ENCODE measurements at regions not wholly inside any gene's neighbourhood (a gene's known extent, or its start where the extent isn't known, plus 50 kb on each side); places are given as distances from the start of the nearest gene placed in this dataset.

GRCh38 chr18:46346896-46347630 is 242.9 kb downstream of the HAUS1 start:
- DNase-seq (ENCODE audit: low read depth), result no peak

DNA sequence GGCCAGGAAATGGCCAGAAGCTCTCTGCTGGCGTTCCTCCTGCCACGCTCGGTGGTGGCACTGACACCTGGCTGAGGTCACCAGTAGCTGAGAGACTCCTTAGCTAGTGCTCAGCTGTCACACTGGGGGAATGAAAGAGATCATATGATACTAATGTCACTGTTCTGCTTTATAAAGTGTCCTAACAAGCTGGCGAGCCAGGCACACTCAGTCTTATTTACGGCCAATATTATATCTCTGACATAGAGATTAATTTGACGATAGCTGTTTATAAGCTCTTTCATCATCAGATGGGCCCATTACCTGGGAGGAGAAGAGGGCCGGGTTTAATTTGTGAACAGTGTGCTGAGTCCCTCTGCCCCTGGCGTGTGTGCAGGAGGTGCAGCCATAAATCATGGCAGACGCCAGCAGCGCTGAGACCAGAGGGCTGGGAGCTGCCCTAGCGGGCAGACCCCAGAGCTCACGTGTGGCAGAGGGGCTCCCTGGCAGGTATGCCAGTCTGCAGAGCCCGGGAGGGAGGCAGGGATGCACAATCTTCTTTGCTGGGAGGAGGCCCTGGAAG is 246.5 kb downstream of the HAUS1 start:
- DNase-seq (ENCODE audit: low read depth), result no peak

- no peak for DNase-seq (ENCODE audit: low read depth)
Measured at GRCh38 chr18:46352520-46353250, 248.5 kb downstream of the HAUS1 start.

GRCh38 chr18:46353460-46353859 is 249.3 kb downstream of the HAUS1 start:
- no peak for DNase-seq (ENCODE audit: low read depth)

- no peak for DNase-seq (ENCODE audit: low read depth)
Measured at GRCh38 chr18:46356278-46357033, 252.3 kb downstream of the HAUS1 start.

- DNase-seq (ENCODE audit: low read depth), result no peak
Measured at GRCh38 chr18:46360102-46360699, 256.0 kb downstream of the HAUS1 start.

DNA sequence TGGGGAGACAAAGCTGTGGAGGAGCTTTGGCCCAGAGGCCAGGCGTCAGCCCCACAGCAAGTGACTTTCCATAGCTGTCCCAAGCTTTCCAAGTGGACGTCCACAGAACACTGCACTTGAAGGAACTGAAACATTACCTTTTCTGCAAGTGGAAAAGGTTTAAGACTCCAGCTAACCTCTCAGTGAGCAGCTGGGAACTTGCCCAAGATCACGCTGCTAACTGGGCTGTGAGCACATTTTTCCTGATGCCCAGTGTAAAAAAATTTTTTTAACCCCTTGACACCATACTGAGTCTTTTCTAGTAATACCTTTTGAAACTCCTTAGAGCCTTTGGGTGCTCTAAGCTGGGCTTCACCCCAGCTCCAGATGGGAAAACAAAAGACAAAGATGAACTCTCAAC is 256.7 kb downstream of the HAUS1 start:
- no peak for DNase-seq (ENCODE audit: low read depth)

DNA sequence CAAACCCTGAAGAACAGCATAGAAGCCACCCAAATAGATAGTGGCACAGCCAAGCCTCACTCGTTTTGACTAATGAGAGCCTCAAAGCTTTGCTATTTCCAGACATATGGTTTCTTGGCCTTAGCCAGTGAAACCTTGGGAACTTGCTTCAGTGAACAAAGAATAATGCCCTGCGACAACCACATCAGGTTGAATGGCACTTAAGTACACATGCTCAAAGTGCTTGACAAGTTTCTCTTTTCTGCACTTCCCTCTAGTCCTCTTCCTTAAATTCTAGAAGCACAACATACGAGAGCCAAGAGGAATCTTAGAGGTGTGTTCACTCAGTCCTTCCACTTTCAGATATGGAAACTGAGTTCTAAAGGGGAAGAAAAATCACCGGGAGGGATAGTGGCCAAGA is 258.3 kb downstream of the HAUS1 start:
- no peak for DNase-seq (ENCODE audit: low read depth)

DNA sequence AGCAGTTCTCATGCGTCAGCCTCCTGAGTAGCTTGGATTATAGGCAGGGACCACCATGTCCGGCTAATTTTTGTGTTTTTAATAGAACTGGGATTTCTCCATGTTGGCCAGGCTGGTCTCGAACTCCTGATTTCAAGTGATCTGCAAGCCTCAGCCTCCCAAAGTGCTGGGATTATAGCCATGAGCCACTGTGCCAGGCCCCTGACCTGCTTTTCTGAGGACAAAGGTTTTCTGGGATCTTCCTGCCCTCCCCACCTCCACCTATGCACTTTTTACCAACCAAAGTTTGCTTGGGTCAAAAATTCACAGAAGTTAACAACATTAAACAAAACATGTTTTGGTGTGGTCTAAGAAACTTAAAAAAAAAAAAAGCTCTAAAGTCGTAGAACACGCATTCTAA is 259.9 kb downstream of the HAUS1 start:
- no peak for DNase-seq (ENCODE audit: low read depth)

- DNase-seq (ENCODE audit: low read depth), result no peak
Measured at GRCh38 chr18:46366201-46366600, 262.0 kb downstream of the HAUS1 start.

GRCh38 chr18:46366751-46367376 is 262.7 kb downstream of the HAUS1 start:
- DNase-seq (ENCODE audit: low read depth), result no peak

DNA sequence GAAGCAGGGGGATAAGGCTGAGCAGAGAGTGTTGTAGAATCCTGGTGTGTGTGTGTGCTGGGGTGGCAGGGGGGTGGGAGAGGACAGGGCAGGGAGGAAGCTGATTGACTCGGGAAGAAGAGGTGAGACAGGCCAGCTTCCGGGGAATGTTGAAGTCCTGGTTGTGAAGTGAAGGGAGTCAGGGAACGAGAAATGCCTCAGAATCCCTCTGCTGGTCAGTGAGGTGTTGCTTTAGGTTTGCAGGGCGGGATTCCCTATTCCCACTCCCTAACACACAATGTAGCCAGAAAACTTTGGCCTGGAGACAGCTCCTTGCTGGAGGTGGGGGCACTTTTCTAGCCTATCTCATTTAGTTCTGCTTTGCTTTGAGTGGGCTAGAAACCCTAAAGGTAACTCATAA is 265.1 kb downstream of the HAUS1 start:
- no peak for DNase-seq (ENCODE audit: low read depth)

DNA sequence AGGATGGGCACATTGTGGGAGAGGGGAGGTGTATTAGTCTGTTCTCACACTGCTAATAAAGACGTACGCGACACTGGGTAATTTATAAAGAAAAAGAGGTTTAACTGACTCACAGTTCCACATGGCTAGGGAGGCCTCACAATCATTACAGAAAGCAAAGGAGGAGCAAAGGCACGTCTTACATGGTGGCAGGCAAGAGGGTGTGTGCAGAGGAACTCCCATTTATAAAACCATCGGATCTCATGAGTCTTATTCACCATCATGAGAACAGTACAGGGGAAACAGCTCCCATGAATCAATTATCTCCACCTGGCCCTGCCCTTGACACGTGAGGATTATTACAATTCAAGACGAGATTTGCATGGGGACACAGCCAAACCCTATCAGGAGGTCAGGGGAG is 266.7 kb downstream of the HAUS1 start:
- no peak for DNase-seq (ENCODE audit: low read depth)

- no peak for DNase-seq (ENCODE audit: low read depth)
Measured at GRCh38 chr18:46372670-46373069, 268.5 kb downstream of the HAUS1 start.

DNA sequence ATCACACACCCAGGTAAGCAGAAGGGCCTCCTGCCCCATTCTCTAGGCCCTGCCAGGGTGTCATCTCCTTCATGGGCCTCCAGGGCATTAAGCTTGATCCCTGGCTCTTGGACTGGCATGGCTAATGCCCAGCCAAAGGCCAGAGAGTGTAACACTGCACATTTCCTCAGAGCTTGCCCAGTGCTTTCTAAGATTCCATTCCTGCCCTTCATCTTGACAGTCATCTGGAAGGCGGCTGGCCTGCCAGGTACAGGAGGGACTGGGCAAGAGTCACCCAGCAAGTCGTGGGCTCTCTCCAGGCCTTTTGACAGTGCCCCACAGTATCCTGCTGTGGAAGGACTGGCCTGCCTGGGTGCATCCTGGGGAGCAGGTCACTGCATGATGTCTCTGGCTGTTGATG is 268.9 kb downstream of the HAUS1 start:
- DNase-seq (ENCODE audit: low read depth), result no peak

GRCh38 chr18:46373791-46374190 is 269.6 kb downstream of the HAUS1 start:
- no peak for DNase-seq (ENCODE audit: low read depth)

DNA sequence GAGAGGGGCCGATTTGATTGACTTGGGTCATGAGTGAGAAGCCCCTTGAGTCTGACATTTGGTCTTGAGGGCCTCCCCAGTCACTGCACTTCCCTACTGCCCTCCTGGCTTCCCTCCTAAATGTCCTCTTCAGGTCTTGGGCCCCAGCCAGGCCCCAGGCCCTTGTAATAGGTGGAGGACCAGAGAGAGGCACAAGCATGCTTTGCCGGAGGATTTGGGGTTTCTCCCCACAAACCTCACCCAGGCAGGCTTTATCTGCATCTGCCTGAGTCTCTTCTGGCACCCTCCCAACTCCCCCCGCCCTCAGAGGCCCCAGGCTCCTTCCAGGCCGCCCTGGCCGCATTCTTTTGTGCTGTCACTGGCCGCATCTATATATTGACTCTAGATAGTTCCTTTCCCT is 270.7 kb downstream of the HAUS1 start:
- no peak for DNase-seq (ENCODE audit: low read depth)

GRCh38 chr18:46377557-46377956 is 273.4 kb downstream of the HAUS1 start:
- DNase-seq (ENCODE audit: low read depth), result no peak

DNA sequence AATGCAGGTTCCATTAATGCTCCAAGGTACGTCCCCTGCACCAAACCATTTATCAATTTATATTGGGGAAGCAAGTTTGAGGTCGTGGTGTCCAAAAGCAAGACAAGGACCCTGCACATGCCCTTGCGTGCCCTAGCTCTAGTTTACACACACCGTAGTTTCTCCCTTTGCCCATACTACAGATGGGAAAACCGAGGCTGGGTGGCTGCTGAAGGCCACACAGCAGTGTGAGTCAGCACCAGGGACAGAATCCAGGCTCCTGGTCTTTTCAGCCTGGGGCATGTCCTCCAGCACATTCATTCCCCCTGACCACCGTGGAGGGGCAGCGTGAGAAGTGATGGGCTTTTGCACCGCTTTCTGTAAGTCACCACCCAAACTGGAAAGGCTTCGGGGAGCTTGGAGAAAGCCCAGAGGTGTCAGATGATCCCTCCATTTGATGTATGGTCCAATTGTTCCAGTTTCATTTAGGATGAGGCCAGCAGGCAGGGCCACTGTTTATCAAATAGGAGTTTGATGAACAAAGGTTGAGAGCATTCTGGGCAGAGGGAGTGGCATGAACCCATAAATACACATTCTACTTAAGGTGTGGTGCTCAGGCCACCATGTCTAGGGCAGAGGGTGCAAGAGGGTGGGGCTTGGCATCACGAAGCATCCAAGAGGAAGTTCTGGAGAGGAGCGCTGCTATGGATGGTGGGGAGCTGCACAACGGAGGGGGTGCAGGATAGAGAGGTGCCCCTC is 274.1 kb downstream of the HAUS1 start:
- no peak for DNase-seq (ENCODE audit: low read depth)

GRCh38 chr18:46378864-46379207 is 274.7 kb downstream of the HAUS1 start:
- DNase-seq (ENCODE audit: low read depth), result no peak

- DNase-seq (ENCODE audit: low read depth), result no peak
Measured at GRCh38 chr18:46379323-46379950, 275.3 kb downstream of the HAUS1 start.
